Omental fat pad (tissue), 3 donors: ENCODE measurements at regions not wholly inside any gene's neighbourhood (a gene's known extent, or its start where the extent isn't known, plus 50 kb on each side); places are given as distances from the start of the nearest gene placed in this dataset.
"Not testable (repeated sequence)": the region's sequence is repeated elsewhere in the genome, so short reads cannot be mapped to it uniquely, and the experiment has no call there.

Experiments
- ATAC-seq: fragments of 150-250 bp; one replicate; pipeline ENCODE4 v1.9.1; 2016; ENCODE audit warnings: mild to moderate bottlenecking, moderate library complexity; ENCODE audit not compliant: low FRiP score
- DNase-seq: peaks from one replicate; pipeline ENCODE4 v3.0.0-alpha.2; 2019; ENCODE audit warnings: low spot score
- TF ChIP-seq, protein P1 (sequence below), 3 donors: fragments of 450-650 bp; IDR thresholded peaks; one replicate each; pipeline ENCODE4 v1.5.1; 2016 to 2017; ENCODE audit warnings: antibody characterized with exemption in 3 of 3, mild to moderate bottlenecking in 3 of 3, moderate library complexity in 2 of 3

DNA sequence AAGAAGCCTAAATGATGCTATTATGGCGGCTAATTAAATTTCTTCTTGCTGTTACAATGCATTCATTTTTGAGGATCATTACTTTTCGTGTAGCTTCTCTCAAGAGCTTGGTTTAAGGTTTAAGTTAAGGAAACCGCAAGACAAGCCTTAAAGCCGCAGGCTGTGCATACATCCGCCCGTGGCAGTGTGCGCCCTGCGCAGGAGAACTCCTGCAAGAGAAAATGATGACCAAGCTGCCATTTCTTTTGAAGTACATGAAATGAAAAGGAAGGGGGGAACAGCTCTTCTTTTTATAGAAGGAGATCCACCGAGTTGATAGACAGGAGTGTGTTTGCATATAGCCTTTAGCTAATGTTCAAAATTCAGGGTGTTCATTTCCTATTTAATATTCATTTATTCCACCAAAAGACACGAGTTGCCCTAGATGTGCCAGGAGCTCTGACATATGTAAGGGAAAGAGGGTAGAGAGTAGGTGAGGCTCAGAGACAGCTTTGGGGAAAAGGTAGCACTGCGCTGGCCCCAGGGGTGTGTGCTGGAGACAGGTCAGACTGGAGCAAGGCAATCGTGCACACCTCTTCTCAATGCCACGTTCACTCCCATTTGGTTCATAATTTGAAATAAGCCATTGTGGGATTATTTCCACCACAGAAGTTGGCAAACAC, 112.1 kb upstream of the LDB2 start:
- DNase-seq, result no peak
- ATAC-seq, result no peak
- TF ChIP-seq, protein P1, sequence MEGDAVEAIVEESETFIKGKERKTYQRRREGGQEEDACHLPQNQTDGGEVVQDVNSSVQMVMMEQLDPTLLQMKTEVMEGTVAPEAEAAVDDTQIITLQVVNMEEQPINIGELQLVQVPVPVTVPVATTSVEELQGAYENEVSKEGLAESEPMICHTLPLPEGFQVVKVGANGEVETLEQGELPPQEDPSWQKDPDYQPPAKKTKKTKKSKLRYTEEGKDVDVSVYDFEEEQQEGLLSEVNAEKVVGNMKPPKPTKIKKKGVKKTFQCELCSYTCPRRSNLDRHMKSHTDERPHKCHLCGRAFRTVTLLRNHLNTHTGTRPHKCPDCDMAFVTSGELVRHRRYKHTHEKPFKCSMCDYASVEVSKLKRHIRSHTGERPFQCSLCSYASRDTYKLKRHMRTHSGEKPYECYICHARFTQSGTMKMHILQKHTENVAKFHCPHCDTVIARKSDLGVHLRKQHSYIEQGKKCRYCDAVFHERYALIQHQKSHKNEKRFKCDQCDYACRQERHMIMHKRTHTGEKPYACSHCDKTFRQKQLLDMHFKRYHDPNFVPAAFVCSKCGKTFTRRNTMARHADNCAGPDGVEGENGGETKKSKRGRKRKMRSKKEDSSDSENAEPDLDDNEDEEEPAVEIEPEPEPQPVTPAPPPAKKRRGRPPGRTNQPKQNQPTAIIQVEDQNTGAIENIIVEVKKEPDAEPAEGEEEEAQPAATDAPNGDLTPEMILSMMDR (IDR thresholded peaks at IDR 0.05), result no peak

DNA sequence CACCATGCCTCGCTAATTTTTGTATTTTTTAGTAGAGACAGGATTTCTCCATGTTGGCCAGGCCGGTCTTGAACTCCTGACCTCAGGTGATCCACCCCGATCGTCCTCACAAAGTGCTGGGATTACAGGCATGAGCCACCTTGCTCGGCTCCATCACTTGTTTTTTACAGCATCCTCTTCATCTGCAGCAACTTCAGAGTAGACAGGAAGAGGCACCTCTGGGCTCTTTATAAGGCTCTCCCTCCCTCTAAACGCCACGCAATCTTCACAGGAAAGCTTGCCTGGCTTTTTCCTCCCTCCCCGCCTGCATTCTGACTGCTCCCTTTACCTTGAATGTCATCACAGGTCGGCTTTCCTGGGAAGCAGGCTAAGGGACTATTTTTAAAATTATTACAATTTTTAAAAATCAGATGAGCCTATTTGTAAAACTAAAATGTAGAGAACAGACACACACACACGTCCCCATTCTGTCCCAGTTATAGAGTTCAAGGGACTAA, 111.5 kb upstream of the LDB2 start:
- DNase-seq, result no peak
- no peak for ATAC-seq

DNA sequence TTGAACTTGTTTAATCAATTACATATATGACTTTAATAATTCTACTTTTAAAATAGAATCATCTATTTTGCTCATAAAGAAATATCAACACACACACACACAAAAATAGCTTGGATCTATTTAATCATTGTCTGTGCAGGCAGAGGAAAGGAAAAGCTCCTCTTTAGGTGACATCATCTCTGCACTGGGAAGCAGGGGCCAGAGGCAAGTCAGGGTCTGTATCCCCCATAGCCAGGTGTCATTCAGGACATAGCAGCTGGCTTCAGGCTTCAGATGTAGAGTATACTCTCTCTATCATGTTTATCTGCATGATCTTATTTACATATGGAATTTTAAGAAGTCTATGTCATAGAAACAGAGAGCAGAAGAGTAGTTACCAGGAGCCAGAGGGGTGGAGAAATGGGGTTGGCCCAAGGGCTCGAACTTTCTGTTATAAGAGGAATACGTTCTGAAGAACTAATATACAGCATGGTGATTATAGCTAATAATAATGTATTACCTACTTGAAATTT, 110.4 kb upstream of the LDB2 start:
- DNase-seq, result no peak
- TF ChIP-seq, protein P1 (IDR thresholded peaks at IDR 0.05), result no peak
- ATAC-seq, result no peak

More for the DNA sequence above, 111.5 kb upstream of the LDB2 start:
- TF ChIP-seq, protein P1 (IDR thresholded peaks at IDR 0.05), result no peak

DNA sequence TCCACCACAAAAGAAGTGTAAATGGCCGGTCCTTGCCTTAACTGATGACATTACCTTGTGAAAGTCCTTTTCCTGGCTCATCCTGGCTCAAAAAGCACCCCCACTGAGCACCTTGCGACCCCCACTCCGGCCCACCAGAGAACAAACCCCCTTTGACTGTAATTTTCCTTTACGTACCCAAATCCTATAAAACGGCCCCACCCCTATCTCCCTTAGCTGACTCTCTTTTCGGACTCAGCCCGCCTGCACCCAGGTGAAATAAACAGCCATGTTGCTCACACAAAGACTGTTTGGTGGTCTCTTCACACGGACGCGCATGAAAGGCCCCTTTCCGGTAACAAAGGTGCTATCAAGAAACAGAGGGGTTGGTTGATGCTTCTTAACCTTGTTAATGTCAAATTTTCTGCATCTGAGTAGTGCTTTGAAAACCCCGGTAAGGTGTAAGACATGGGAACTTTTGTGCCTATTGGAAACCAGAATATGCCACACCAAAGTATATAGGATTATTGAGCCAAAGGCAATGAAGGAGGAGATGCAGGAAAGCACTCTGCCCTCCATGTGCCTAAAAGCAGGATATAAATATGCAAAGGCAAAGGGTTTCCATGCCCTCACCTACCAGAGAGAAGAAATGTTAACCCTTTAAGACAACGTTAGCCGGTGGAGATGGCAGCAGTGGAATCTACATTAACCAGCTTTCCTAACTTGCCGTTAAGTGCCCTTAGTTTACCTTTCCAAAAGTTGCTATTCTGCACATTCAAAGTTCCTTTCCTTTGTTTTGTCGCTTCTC, 105.4 kb upstream of the LDB2 start:
- ATAC-seq, DNase-seq: not testable (repeated sequence)

DNA sequence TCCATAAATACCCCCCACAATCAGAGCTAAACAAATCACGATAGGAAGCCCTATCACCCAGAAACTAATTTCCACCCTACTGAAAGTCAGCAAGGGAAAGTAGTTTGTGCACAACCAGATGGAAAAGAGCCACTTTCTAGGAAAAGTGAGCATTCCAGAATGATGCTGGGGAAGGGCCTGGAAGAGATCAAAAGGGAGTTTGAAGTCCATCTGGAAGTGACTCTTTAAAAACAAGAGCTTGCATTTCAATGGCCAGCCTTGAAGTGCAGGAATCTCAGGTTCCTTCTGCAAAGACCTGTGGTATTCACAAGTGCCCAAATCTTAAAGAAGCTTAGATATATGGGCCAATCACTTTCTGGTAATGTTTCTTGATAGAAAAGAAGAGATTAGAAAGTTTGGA, 97.0 kb upstream of the LDB2 start:
- DNase-seq, result no peak
- TF ChIP-seq, protein P1 (IDR thresholded peaks at IDR 0.05), result no peak
- ATAC-seq, result no peak

DNA sequence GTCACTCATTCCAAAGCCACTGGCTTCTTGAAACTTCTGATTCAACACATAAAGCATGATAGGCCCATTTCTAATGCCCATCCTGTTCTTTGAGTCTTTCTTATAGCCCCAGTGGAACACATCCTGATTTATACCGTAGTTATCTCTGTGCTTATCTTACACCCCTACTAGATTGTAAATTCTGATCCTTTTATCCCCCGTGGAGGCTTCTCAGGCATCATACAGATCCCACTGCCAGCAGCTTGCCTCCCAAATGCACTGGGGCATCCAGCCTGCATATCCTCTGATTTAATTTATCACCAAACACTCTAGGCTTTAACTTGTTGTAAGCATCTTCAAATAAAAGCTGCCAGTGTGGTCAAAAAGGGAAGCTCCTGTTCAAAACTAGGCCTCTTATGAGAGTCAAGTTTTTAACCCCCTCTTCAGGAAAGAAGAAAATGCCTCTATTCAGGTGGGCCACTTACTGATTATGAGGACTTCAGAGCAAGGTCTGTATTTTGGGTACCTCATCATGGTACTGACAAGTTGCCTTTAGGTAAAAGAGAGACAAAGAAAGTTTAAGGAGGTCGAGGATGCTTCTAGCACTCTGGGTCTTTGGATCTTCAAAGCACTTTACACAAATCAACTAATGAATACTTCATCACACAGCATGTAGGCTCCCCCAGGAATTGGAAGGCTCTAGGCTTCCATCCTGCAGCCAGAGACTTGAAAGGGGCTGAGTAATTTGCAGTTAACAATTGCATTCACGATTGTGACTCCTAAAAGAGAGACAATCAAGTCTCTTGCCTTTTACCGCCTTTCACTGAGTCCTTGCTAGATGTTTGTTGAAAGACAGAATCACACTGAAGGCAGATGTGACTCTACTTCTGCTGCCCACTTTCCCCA, 95.8 kb upstream of the LDB2 start:
- no peak for ATAC-seq
- TF ChIP-seq, protein P1 (IDR thresholded peaks at IDR 0.05), result no peak
- DNase-seq, result no peak
